ENCODE measurements at regions not wholly inside any gene's neighbourhood (a gene's known extent, or its start where the extent isn't known, plus 50 kb on each side); places are given as distances from the start of the nearest gene placed in this dataset.
A peak's percentile ranks its signal among the peaks of the same experiment; 100 is the strongest.

- Histone ChIP-seq H3K27ac (no peak overlapping the region), H3K4me3 (no peak overlapping the region), H3K4me1 (replicated peaks in 1 of 2) (no peaks in the 10 kb centered on the region)
- WGBS, 10 experiments = 0 to 7% methylated on average over 2 of the region's 2 CpGs; no CpG with 5 or more reads in 8 of the 10 experiments
- ATAC-seq (replicated peaks in 6 of 8) = no peak
- in situ Hi-C loops (cut with MboI; ENCODE audit: low pct_unique_long_range_greater_than_20kb in 2 of 9, low sequenced_read_pairs in 9 of 9, unreplicated experiment in 9 of 9) = no loop called here
These were observed 161.2 kb downstream of the GLUD2 start for GRCh38 chrX:121208563-121208962.

- in situ Hi-C loops (cut with MboI; ENCODE audit: low pct_unique_long_range_greater_than_20kb in 2 of 9, low sequenced_read_pairs in 9 of 9, unreplicated experiment in 9 of 9) = no loop called here
- Histone ChIP-seq H3K4me1 (replicated peaks in 1 of 2) (no peaks in the 10 kb centered on the region), H3K27ac (no peak overlapping the region), H3K4me3 (no peak overlapping the region)
- 40 to 100% (median 60%) methylated on average over 1 to 2 of the region's 2 CpGs; no CpG with 5 or more reads in 5 of the 10 experiments for WGBS, 10 experiments
- ATAC-seq (replicated peaks in 6 of 8) = peak in 2 of 8 experiments; percentile 25 to 93
These were observed 169.4 kb downstream of the GLUD2 start for GRCh38 chrX:121216641-121217374.

GRCh38 chrX:121221322-121221977, 174.0 kb downstream of the GLUD2 start:
- ATAC-seq (replicated peaks in 6 of 8) = peak in 2 of 8 experiments; percentile 58 to 90
- Histone ChIP-seq H3K4me3 (no peak overlapping the region), H3K27ac (no peak overlapping the region), H3K4me1 (replicated peaks in 1 of 2) (no peaks in the 10 kb centered on the region)
- in situ Hi-C loops (cut with MboI; ENCODE audit: low pct_unique_long_range_greater_than_20kb in 2 of 9, low sequenced_read_pairs in 9 of 9, unreplicated experiment in 9 of 9) = no loop called here
- WGBS, 10 experiments = 0 to 83% (median 63%) methylated on average over 1 to 3 of the region's 3 CpGs; no CpG with 5 or more reads in 6 of the 10 experiments

- no peaks in the 10 kb centered on the region for H3K4me1 ChIP-seq (replicated peaks in 1 of 2)
- H3K27ac ChIP-seq = no peak overlapping the region
- in situ Hi-C loops (cut with MboI; ENCODE audit: low pct_unique_long_range_greater_than_20kb in 2 of 9, low sequenced_read_pairs in 9 of 9, unreplicated experiment in 9 of 9) = no loop called here
- peak in 1 of 8 experiments; percentile 99 for ATAC-seq (replicated peaks in 6 of 8)
- no peak overlapping the region for H3K4me3 ChIP-seq
- WGBS, 10 experiments = 0 to 100% (median 33%) methylated on average over 1 to 3 of the region's 3 CpGs; no CpG with 5 or more reads in 3 of the 10 experiments
These were observed 180.5 kb downstream of the GLUD2 start for GRCh38 chrX:121227888-121228287.

- no peaks in the 10 kb centered on the region for H3K4me1 ChIP-seq (replicated peaks in 1 of 2)
- 64% methylated on average over 6 of the region's 10 CpGs; no CpG with 5 or more reads in 9 of the 10 experiments for WGBS, 10 experiments
- ATAC-seq (replicated peaks in 6 of 8) = peak in 1 of 8 experiments; percentile 30
- in situ Hi-C loops (cut with MboI; ENCODE audit: low pct_unique_long_range_greater_than_20kb in 2 of 9, low sequenced_read_pairs in 9 of 9, unreplicated experiment in 9 of 9) = no loop called here
- H3K27ac ChIP-seq = no peak overlapping the region
- no peak overlapping the region for H3K4me3 ChIP-seq
These were observed 184.4 kb downstream of the GLUD2 start for GRCh38 chrX:121231566-121232358.

- H3K27ac ChIP-seq = no peak overlapping the region
- ATAC-seq (replicated peaks in 6 of 8) = no peak
- no peaks in the 10 kb centered on the region for H3K4me1 ChIP-seq (replicated peaks in 1 of 2)
- H3K4me3 ChIP-seq = no peak overlapping the region
- in situ Hi-C loops (cut with MboI; ENCODE audit: low pct_unique_long_range_greater_than_20kb in 2 of 9, low sequenced_read_pairs in 9 of 9, unreplicated experiment in 9 of 9) = no loop called here
- 10 to 100% (median 50%) methylated on average over 1 of the region's 1 CpG; no CpG with 5 or more reads in 3 of the 10 experiments for WGBS, 10 experiments
These were observed 188.6 kb downstream of the GLUD2 start for GRCh38 chrX:121236040-121236439.

- H3K4me1 ChIP-seq (replicated peaks in 1 of 2) = no peaks in the 10 kb centered on the region
- ATAC-seq (replicated peaks in 6 of 8) = no peak
- H3K27ac ChIP-seq = no peak overlapping the region
- in situ Hi-C loops (cut with MboI; ENCODE audit: low pct_unique_long_range_greater_than_20kb in 2 of 9, low sequenced_read_pairs in 9 of 9, unreplicated experiment in 9 of 9) = no loop called here
- WGBS, 10 experiments = 9 to 100% (median 44%) methylated on average over 1 of the region's 1 CpG; no CpG with 5 or more reads in 6 of the 10 experiments
- H3K4me3 ChIP-seq = no peak overlapping the region
These were observed 190.7 kb downstream of the GLUD2 start for GRCh38 chrX:121238093-121238492.

GRCh38 chrX:121244511-121244910, 197.1 kb downstream of the GLUD2 start:
- in situ Hi-C loops (cut with MboI; ENCODE audit: low pct_unique_long_range_greater_than_20kb in 2 of 9, low sequenced_read_pairs in 9 of 9, unreplicated experiment in 9 of 9) = no loop called here
- 11 to 100% (median 60%) methylated on average over 1 of the region's 1 CpG; no CpG with 5 or more reads in 5 of the 10 experiments for WGBS, 10 experiments
- no peak overlapping the region for H3K27ac ChIP-seq

GRCh38 chrX:121245763-121246162, 198.4 kb downstream of the GLUD2 start:
- in situ Hi-C loops (cut with MboI; ENCODE audit: low pct_unique_long_range_greater_than_20kb in 2 of 9, low sequenced_read_pairs in 9 of 9, unreplicated experiment in 9 of 9) = no loop called here
- H3K4me3 ChIP-seq = no peak overlapping the region
- H3K27ac ChIP-seq = no peak overlapping the region
- no peaks in the 10 kb centered on the region for H3K4me1 ChIP-seq (replicated peaks in 1 of 2)
- ATAC-seq (replicated peaks in 6 of 8) = no peak

More at GRCh38 chrX:121244511-121244910, 197.1 kb downstream of the GLUD2 start:
- no peak for ATAC-seq (replicated peaks in 6 of 8)
- no peaks in the 10 kb centered on the region for H3K4me1 ChIP-seq (replicated peaks in 1 of 2)
- no peak overlapping the region for H3K4me3 ChIP-seq

GRCh38 chrX:121254336-121254735, 206.9 kb downstream of the GLUD2 start:
- 10 to 100% methylated on average over 1 to 2 of the region's 4 CpGs; no CpG with 5 or more reads in 8 of the 10 experiments for WGBS, 10 experiments
- H3K4me1 ChIP-seq (replicated peaks in 1 of 2) = no peaks in the 10 kb centered on the region
- in situ Hi-C loops (cut with MboI; ENCODE audit: low pct_unique_long_range_greater_than_20kb in 2 of 9, low sequenced_read_pairs in 9 of 9, unreplicated experiment in 9 of 9) = no loop called here
- ATAC-seq (replicated peaks in 6 of 8) = peak in 1 of 8 experiments; percentile 45
- H3K27ac ChIP-seq = no peak overlapping the region
- no peak overlapping the region for H3K4me3 ChIP-seq

- ATAC-seq (replicated peaks in 6 of 8) = no peak
- WGBS, 10 experiments = 0 to 73% (median 14%) methylated on average over 1 to 2 of the region's 2 CpGs; no CpG with 5 or more reads in 6 of the 10 experiments
- Histone ChIP-seq H3K4me1 (replicated peaks in 1 of 2) (no peaks in the 10 kb centered on the region), H3K4me3 (no peak overlapping the region), H3K27ac (no peak overlapping the region)
- in situ Hi-C loops (cut with MboI; ENCODE audit: low pct_unique_long_range_greater_than_20kb in 2 of 9, low sequenced_read_pairs in 9 of 9, unreplicated experiment in 9 of 9) = no loop called here
These were observed 209.2 kb downstream of the GLUD2 start for GRCh38 chrX:121256647-121257046.

GRCh38 chrX:121258545-121258944, 211.1 kb downstream of the GLUD2 start:
- no peak for ATAC-seq (replicated peaks in 6 of 8)
- Histone ChIP-seq H3K4me3 (no peak overlapping the region), H3K27ac (no peak overlapping the region), H3K4me1 (replicated peaks in 1 of 2) (no peaks in the 10 kb centered on the region)
- in situ Hi-C loops (cut with MboI; ENCODE audit: low pct_unique_long_range_greater_than_20kb in 2 of 9, low sequenced_read_pairs in 9 of 9, unreplicated experiment in 9 of 9) = no loop called here

GRCh38 chrX:121259170-121259569, 211.8 kb downstream of the GLUD2 start:
- 0 to 100% (median 60%) methylated on average over 1 to 2 of the region's 2 CpGs; no CpG with 5 or more reads in 5 of the 10 experiments for WGBS, 10 experiments
- H3K4me3 ChIP-seq = no peak overlapping the region
- no peak for ATAC-seq (replicated peaks in 6 of 8)
- H3K4me1 ChIP-seq (replicated peaks in 1 of 2) = no peaks in the 10 kb centered on the region
- no peak overlapping the region for H3K27ac ChIP-seq
- in situ Hi-C loops (cut with MboI; ENCODE audit: low pct_unique_long_range_greater_than_20kb in 2 of 9, low sequenced_read_pairs in 9 of 9, unreplicated experiment in 9 of 9) = no loop called here
